Brain microvascular endothelial cell (primary cell): ENCODE measurements at regions not wholly inside any gene's neighbourhood (a gene's known extent, or its start where the extent isn't known, plus 50 kb on each side); places are given as distances from the start of the nearest gene placed in this dataset.

Experiments used
- DNase-seq: peaks from one replicate; pipeline ENCODE4 v3.0.0-alpha.2; 2020
- H3K27ac ChIP-seq: fragments of 250-450 bp; sonication (Bioruptor Pico); 2 replicates; pipeline ENCODE4 v1.5.1; 2020; ENCODE audit warnings: mild to moderate bottlenecking, moderate library complexity
- H3K27me3 ChIP-seq: fragments of 250-450 bp; sonication (Bioruptor Pico); replicated peaks from 2 replicates; pipeline ENCODE4 v1.5.1; 2020; ENCODE audit warnings: mild to moderate bottlenecking
- H3K36me3 ChIP-seq: fragments of 250-450 bp; sonication (Bioruptor Pico); replicated peaks from 2 replicates; pipeline ENCODE4 v1.5.1; 2020; ENCODE audit warnings: mild to moderate bottlenecking
- H3K4me3 ChIP-seq: 2 replicates; pipeline ENCODE4 v1.5.1; 2011; ENCODE audit warnings: low read depth, mild to moderate bottlenecking, control low read depth, low read length, moderate library complexity
- CTCF ChIP-seq: IDR thresholded peaks from 2 replicates; pipeline ENCODE4 v1.5.1; 2011; ENCODE audit warnings: low read depth, mild to moderate bottlenecking, moderate library complexity, low read length, control low read depth, inconsistent platforms; ENCODE audit errors: missing control alignments
- in situ Hi-C: cut with HindIII; loops from 2 replicates; pipeline ENCODE4 v1.10.0; 2017; ENCODE audit warnings: low sequenced_read_pairs, low pct_ligation_motif_present

GRCh38 chr18:61669320-61669719, 223.5 kb downstream of the RNF152 start:
- H3K4me3 ChIP-seq: no peak overlapping the region
- no peaks in the 10 kb centered on the region for H3K27me3 ChIP-seq
- TF ChIP-seq CTCF: no peak
- in situ Hi-C loops: no loop called here
- DNase-seq: peak; percentile 50
- no peak overlapping the region for H3K27ac ChIP-seq
- H3K36me3 ChIP-seq: no peaks in the 10 kb centered on the region

GRCh38 chr18:61666876-61667590, 225.8 kb downstream of the RNF152 start:
- Histone ChIP-seq H3K27ac (no peak overlapping the region), H3K4me3 (no peak overlapping the region), H3K27me3 (no peaks in the 10 kb centered on the region), H3K36me3 (no peaks in the 10 kb centered on the region)
- no peak for DNase-seq
- in situ Hi-C loops: no loop called here
- TF ChIP-seq CTCF: no peak

- no peak overlapping the region for H3K27ac ChIP-seq
- DNase-seq: no peak
Observed at GRCh38 chr18:61664419-61665084, 228.3 kb downstream of the RNF152 start.

GRCh38 chr18:61662726-61663125, 230.1 kb downstream of the RNF152 start:
- Histone ChIP-seq H3K4me3 (no peak overlapping the region), H3K27me3 (no peaks in the 10 kb centered on the region), H3K36me3 (no peaks in the 10 kb centered on the region), H3K27ac (no peak overlapping the region)
- no peak for TF ChIP-seq CTCF
- DNase-seq: no peak
- in situ Hi-C loops: no loop called here

More at GRCh38 chr18:61664419-61665084, 228.3 kb downstream of the RNF152 start:
- in situ Hi-C loops: no loop called here
- no peak overlapping the region for H3K4me3 ChIP-seq
- H3K27me3 ChIP-seq: no peaks in the 10 kb centered on the region
- TF ChIP-seq CTCF: no peak
- H3K36me3 ChIP-seq: no peaks in the 10 kb centered on the region

GRCh38 chr18:61658431-61658830, 234.4 kb downstream of the RNF152 start:
- in situ Hi-C loops: no loop called here
- DNase-seq: no peak
- no peaks in the 10 kb centered on the region for H3K27me3 ChIP-seq
- no peak for TF ChIP-seq CTCF
- no peak overlapping the region for H3K4me3 ChIP-seq
- H3K36me3 ChIP-seq: no peaks in the 10 kb centered on the region
- no peak overlapping the region for H3K27ac ChIP-seq
